Activated CD4-positive, alpha-beta T cell treated with anti-CD3 and anti-CD28 coated beads for 24 hours (primary cell): ENCODE measurements at regions not wholly inside any gene's neighbourhood (a gene's known extent, or its start where the extent isn't known, plus 50 kb on each side); places are given as distances from the start of the nearest gene placed in this dataset.
"Not testable (repeated sequence)": the region's sequence is repeated elsewhere in the genome, so short reads cannot be mapped to it uniquely, and the experiment has no call there.

Experiments
- DNase-seq, 2 donors: peaks; one replicate each; pipeline ENCODE4 v3.0.0-alpha.2; 2020; ENCODE audit warnings: low read depth in 2 of 2

DNA sequence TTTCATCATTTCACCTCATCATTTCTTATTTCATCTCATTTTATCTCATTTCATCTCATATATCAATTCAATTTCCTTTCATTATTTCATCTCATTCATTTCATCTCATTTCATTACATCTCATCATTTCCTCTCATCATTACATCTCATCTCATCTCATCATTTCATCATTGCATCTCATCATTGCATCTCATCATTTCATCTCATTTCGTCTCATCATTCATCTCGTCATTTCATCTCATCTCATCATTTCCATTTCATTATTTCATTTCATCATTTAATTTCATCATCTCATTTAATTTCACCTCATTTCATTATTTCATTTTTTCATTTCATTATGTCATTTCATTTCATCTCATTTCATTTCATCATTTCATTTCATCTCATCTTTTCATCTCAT lies 168.5 kb upstream of the FAM72C start:
- not testable (repeated sequence) for DNase-seq

DNA sequence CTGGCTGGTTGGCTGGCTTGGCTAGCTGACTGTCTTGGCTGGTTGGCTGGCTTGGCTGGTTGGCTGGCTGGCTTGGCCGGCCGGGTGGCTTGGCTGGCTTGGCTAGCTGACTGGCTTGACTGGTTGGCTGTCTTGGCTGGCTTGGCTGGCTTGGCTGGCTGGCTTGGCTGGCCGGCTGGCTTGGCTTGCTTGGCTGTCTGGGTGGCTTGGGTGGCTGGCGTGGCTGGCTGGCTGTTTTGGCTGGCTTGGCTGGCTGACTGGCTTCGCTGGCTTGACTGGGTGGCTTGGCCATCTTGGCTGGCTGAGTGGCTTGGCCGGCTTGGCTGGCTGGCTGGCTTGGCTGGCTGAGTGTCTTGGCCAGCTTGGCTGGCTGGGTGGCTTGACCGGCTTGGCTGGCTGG lies 133.2 kb upstream of the FAM72C start:
- DNase-seq = not testable (repeated sequence)

DNA sequence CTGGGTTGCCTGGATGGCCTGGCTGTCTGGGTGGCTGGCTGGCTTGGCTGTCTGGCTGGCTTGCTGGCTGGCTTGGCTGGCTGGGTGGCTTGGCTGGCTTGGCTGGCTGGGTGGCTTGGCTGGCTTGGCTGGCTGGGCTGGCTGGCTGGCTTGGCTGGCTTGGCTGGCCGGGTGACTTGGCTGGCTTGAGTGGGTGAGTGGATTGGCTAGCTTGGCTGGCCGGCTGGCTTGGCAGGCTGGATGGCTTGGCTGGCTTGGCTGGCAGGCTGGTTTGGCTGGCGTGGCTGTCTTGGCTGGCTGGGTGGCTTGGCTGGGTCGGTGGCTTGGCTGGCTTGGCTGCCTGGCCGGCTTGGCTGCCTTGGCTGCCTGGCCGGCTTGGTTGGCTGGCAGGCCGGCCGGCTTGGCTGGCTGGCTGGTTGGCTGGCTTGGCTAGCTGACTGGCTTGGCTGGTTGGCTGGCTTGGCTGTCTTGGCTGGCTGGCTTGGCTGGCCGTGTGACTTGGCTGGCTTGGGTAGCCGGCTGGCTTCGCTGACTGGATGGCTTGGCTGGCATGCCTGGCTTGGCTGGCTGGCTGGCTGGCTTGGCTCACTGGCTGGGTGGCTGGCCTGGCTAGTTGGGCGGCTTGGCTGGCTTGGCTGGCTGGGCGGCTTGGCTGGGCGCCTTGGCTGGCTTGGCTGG lies 132.4 kb upstream of the FAM72C start:
- not testable (repeated sequence) for DNase-seq

DNA sequence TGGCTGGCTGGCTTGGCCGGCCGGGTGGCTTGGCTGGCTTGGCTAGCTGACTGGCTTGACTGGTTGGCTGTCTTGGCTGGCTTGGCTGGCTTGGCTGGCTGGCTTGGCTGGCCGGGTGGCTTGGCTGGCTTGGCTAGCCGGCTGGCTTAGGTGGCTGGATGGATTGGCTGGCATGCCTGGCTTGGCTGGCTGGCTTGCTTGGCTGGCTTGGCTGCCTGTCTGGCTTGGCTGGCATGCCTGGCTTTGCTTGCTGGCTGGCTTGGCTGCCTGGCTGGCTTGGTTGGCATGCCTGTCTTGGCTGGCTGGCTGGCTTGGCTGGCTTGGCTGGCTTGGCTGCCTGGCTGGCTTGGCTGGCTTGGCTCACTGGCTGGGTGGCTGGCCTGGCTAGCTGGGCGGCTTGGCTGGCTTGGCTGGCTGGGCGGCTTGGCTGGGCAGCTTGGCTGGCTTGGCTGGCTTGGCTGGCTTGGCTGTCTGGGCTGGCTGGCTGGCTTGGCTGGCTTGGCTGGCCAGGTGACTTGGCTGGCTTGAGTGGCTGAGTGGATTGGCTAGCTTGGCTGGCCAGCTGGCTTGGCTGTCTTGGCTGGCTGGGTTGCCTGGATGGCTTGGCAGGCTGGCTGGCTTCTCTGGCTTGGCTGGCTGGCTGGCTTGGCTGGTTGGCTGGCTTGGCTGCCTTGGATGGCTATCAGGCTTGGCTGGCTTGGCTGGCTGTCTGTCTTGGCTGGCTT lies 131.5 kb upstream of the FAM72C start:
- DNase-seq = peak in 1 of 2 donors; percentile 9

DNA sequence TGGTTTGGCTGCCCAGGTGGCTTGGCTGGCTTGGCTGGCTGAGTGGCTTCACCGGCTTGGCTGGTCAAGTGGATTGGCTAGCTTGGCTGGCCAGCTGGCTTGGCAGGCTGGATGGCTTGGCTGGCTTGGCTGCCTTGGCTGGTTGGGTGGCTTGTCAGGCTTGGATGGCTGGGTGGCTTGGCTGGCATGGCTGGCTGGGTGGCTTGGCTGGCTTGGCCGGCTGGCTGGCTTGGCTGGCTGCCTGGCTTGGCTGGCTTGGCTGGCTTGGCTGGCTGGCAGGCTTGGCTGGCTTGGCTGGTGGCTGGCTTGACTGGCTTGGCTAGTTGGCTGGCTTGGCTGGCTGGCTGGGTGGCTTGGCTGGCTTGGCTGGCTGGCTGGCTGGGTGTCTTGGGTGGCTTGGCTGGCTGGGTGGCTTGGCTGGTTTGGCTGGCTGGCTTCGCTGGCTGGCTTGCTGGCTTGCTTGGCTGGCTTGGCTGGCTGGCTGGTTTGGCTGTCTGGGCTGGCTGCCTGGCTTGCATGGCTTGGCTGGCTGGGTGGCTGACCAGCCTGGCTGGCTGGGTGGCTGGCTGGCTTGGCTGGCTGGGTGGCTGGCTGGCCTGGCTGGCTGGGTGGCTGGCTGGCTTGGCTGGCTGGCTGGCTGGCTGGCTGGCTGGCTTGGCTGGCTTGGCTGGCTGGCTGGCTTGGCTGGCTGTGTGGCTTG lies 130.4 kb upstream of the FAM72C start:
- DNase-seq = not testable (repeated sequence)

DNA sequence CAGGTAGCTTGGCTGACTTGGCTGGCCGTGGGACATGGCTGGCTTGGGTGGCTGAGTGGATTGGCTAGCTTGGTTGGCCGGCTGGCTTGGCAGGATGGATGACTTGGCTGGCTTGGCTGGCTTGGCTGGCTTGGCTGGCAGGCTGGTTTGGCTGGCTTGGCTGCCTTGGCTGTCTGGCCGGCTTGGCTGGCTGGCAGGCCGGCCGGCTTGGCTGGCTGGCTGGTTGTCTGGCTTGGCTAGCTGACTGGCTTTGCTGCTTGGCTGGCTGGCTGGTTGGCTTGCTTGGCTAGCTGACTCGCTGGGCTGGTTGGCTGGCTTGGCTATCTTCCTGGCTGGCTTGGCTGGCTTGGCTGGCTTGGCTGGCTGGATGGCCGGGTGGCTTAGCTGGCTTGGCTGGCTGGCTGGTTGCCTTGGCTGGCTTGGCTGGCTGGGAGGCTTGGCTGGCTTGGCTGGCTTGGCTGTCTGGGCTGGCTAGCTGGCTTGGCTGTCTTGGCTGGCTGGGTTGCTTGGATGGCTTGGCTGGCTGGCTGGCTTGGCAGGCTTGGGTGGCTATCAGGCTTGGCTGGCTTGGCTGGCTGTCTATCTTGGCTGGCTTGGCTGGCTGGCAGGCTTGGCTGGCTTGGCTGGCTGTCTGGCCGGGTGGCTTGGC lies 129.7 kb upstream of the FAM72C start:
- DNase-seq = no peak

DNA sequence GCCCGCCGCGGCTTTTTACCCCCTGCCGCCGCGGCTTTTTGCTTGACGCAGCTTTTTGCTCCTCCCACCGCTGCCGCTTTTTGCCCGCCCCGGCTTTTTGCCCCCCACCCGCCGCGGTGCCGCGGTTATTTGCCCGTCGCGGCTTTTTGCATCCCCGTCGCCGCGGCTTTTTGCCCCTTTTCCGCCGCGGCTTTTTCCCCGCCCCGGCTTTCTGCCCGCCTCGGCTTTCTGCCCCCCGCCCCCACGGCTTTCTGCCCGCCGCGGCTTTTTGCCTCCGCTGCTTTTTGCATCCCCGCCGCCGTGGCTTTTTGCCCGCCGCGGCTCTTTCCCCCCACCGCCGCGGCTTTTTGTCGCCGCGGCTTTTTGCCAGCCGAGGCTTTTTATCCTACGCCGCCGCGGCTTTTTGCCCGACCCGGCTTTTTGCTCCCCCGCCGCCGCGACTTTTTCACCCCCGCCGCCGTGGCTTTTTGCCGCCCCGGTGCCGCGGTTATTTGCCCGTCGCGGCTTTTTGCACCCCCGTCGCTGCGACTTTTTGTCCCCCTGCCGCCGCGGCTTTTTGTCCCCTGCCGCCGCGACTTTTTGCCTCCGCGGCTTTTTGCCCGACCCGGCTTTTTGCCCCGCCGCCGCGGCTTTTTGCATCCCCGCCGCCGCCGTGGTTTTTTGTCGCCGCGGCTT lies 105.5 kb upstream of the FAM72C start:
- not testable (repeated sequence) for DNase-seq

DNA sequence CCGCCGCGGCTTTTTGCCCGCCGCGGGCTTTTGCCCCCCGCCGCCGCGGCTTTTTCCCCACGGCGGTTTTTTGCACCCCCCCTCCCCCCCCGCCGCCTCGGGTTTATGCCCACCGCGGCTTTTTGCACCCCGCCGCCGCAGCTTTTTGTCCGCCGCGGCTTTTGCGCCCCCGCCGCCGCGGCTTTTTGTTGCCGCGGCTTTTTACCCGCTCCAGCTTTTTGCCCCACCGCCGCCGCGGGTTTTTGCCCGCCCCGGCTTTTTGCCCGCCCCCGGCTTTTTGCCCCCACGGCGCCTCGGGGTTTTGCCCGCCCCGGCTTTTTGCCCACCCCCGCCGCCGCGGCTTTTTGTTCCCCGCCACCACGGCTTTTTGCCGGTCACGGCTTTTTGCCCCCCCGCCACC lies 104.9 kb upstream of the FAM72C start:
- DNase-seq = not testable (repeated sequence)

DNA sequence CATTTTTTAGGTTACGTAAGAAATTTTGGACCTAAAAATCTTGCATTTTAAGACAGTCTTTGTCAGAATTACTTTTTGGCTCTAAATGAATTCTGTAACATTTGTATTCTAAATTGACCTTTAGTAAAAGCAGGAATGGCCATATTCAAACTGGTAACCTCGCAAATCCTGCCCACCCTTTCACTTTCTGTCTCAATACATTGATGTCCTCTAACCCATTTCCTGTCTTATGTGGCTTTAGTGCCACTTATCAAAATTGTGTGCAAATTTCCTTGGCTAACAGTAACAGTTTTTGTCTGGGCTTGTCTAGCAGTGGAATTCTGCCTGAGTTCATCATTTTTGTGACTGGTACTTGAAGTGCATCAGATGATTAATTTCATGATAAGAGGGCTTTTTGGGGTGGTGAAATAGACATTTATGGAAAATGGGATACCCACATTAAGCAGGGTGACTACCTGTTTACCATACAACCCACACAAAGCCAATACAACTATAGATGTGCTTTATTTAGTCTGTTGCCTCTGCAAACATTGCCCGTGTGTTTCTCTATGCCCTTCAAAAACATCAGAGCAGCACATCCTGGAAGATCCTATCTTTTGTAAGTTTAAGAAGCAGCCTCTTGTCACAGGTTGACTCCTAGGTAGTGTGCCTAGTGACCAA lies 98.7 kb upstream of the FAM72C start:
- DNase-seq = not testable (repeated sequence)

DNA sequence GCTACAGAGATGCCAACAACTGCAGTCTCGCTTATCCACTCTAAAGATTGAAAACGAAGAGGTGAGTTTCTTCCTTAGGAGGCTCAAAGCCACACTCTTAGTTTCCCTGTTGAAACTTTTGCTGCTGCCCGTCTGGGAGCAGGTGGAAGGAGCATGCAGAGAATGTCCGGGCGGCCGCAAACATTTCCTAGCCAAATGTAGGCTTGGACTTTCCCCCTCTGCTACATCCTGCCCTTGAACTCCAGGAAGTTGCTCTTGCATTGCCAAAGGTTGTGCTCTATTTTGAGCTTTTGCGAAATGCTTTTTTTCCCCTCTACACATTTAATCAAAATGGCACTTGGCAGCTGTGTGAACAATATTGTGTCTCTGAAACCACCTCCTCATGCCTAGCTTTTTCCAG lies 95.3 kb upstream of the FAM72C start:
- not testable (repeated sequence) for DNase-seq

DNA sequence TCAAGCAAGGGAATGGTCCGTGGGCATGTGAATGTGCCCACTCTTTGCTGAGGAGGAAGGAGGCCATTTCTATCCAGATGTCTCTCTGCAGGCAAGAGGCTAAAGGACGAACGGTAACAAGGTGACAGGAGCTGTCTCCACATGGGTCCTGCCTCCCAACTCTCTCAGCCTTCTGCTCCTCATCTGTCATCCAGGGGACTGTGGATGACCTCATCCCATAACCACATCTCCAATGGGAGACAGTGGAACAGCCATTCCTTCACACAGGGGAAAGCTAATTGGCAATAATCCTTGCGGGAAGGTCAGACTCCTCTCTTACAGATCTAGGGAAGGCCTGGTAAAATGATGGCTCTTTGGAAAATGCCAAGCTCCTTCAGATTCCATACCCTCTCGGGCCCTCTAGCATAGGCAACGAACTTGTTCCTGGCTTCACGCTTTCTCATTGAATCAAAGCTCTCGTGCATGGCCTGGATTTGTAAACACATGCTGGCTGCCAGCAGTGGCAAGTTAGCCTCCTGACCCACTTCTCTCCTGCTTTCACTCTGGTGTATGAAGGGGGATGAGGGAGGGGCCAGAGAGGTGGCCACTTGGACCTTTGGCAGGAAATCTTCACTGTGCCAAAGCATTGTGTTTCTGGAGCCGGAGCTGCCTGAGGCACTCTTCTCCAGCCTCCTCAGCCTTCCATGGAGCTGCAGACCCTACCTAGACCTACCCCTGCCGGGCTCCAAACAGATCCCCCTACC lies 94.5 kb upstream of the FAM72C start:
- not testable (repeated sequence) for DNase-seq

DNA sequence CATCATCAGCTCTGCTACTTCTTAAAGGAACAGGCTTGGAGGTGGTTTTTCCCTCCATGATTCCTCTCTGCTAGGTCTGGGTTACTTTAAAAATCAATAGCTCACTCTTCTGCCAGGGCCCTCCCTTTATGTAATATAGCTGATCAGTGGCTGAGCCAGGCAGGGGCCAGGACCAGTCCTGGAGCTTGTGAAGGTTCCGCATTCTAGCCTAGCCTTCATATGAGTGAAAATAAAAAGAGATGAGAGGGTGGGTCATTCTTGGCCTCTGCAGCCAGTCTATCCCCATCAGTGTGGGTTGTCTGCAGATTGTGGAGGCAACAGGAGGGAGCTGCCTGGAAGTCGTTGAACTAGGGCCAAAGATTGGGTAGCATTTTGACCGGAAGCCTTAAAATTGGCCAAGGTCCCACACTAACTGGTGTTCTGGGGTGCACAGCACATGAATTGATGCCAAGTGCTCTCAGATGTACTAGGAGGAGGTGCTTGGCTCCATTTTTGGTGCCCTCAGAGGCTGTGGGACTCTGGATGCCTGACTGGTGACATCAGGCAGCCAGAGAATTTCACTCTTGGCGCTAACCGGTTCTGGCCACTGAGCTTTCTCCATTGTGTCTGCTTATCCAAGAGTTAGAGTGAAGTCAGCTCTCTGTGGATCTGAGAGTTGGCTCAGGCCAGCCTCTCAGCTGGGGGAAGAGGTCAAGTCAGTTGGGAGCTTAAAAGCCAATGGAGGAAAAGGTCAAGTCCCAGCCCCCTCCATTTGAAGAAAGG lies 93.7 kb upstream of the FAM72C start:
- DNase-seq = not testable (repeated sequence)

DNA sequence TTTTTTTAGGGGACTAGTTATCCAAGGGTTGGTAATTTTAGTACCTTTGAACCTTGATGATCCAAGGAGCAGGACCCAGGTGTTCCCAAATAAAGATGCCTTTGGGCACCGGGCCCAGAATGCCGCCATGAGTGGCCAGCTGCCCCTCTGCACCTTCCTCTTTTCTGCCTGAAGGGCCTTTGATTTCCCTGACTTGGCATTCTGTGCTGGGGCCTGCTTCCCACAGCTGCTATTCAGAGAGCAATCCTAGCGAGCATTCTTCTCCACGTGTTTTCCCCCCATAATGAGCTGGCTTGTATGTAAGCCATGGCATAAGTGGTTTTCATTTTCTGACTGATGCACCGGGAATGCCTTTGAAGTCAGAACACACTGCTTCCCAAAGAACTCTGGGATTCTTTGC lies 77.6 kb upstream of the FAM72C start:
- DNase-seq = not testable (repeated sequence)

DNA sequence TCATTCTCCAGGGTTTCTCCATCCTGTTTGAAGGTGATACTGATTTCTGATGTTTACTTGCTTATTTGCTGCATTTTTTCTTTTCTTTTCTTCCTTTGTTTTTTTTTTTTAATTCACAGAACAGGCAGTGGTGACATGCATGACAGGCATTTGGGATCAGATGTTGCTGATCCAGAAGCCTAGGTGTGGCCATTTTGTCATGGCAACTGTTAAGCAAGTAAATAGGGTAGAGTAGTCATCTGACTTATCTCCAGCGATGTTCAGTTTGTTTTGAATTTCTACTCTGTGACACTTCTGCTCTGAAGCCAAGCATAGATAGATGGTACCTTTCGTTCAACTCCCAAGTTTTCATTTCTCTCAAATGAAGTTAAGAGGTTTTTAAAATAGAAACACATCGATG lies 74.9 kb upstream of the FAM72C start:
- not testable (repeated sequence) for DNase-seq

DNA sequence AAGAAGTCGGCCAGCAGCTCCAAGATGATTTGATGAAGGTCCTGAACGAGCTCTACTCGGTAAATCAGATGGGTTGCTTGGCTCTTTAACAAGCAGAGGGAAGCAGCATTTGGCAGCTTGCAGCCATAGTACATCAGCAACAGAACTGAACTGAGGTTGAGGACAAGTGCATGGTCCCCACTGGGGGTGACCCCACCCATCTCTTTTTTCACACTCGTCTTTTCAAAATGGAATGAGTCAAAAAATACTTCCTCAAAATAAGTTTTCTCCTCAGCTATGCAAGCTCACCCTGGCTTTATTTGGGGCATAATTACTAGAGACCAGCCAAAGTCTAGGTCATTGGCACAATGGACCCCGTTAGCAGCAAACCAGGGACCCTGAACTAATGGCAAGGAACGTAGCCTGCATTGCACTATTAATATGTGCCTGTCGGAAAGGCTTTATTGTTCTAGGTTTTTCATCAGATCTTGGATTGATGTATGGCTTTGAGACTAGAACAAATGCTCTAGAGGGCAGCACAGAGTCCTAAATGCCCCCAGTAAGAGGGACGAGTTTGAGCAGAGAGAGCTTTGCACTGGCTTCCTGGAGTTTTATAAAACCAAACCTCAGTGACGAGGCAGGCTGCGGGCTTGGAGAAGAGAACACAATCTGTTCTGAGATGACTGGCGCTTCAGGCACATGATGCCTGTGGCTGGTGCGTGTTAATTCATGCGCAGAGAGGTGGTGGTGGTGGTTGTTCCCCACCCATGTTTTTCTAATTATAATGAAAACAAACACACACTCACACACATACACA lies 74.2 kb upstream of the FAM72C start:
- DNase-seq = peak in 1 of 2 donors; percentile 1

DNA sequence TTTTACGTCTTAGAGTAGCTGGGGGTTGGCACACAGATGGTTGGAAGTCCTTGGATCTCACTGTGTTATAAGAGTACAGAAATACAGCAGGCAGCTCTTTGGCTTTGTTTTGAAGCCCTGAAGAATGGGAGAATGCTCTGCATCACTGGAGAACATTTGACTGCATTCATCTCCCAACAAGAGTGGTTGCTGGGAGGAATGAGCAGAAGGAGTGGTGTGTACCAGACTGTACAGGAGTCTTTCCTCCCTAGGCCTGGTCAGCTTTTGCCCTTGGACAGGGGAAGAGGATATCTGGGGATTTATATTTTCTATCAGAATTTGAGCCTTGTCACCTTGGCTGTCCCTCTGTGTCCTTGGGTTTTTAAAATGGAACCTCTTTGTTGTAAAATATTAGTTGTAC lies 70.5 kb upstream of the FAM72C start:
- not testable (repeated sequence) for DNase-seq

DNA sequence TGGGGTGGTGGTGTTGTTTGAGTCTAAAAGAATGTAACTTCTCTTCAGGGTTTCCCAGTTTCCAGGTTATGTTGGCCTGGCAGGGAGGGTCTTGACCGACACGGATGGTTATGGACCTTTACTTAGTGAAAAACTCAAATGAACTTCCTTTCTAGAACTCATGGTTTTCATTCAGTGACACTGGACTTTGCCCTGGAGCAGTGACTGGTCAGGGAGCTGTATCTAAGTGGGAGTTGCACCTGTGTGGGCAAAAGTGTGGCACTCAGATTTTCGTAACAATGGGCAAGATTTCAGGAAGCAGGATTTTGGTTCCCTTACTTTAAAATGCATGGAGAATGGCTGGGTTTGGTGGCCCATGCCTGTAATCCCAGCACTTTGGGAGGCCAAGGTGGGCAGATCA lies 68.5 kb upstream of the FAM72C start:
- not testable (repeated sequence) for DNase-seq

DNA sequence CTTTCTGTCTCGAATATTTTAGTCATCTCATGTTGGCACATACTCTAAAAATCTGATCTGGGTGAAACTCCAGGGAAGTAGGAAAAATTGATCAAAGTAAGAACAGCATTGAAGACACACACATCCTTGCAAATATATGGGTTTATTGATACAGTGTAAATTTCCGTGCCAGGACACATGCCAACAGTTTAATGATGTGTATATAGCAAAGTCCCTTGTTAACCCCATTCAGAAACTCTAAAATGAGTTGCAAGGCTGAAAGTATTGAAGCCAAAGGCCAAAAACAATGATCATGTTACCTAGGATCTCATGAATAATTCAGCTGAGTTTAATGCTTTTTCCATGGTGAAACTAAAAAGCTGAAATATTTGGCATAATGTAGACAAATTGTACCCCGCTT lies 62.3 kb upstream of the FAM72C start:
- not testable (repeated sequence) for DNase-seq

DNA sequence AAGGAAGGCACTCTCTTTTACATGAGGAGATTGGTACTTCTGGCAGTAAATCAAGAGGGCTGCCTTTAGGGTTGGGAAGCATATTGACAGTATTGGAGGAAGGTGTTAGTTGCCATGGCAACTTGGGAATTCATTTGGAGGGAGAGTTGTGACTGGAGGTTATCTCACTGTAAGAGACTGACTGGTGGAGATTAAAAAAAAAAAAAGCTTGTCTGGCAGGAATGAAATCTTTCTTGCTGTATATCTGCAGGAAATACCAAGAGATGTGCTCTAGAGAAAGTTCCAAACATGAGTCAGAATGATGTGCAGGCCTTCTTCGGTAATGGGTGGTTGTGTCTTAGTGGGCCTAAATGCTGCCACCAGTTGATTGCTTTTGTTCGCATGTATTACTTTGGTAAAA lies 59.8 kb upstream of the FAM72C start:
- not testable (repeated sequence) for DNase-seq
